HuH-7 (cell line): ENCODE measurements at regions not wholly inside any gene's neighbourhood (a gene's known extent, or its start where the extent isn't known, plus 50 kb on each side); places are given as distances from the start of the nearest gene placed in this dataset.

ENCODE experiments used
- DNase-seq: peaks from one replicate; pipeline ENCODE4 v3.0.0; 2011; ENCODE audit warnings: low spot score

DNA sequence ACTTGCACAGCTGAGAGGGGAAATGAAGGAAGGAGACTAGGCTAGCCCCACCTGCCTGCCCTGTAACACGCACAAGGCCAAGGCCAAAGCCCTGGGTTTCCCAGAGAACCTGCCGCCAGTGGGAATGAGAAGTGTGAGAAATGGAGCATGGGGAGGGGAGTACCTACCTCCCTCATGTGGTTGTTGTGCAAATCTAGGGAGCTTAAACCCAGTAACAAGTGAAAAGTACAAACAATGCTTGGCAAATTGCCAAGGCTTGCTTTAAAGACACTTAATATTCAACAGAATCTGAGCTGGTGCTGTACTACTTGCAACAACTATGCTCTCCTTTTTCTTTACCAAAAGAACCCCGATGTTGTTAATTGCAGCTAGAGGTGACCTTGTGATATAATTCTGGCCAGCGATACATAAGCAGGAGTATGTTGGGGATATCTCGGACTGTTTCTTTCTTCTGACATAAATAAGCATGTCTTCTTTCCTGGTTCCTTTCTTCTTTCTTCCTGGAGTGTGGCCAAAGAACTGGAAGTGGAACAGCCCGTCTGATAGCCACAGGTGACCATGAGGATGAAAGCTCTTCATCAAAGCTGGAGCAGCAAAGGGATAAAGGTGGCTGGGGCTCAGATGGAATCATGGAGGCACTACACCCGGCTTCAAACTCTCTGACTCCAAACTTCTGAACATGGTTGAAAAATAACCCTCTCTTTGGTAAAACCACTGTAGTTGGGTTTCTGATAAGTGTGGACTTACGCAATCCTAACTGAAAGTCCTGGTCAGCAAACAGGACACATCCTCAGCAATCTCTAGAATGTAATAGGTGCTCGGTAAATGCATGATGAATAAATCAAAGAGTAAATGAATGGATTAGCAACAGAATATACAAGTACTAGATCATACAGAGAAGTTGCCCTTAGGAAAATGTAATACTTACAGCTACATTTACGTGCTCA, 207.9 kb downstream of the NUAK1 start:
- peak; percentile 25 for DNase-seq

DNA sequence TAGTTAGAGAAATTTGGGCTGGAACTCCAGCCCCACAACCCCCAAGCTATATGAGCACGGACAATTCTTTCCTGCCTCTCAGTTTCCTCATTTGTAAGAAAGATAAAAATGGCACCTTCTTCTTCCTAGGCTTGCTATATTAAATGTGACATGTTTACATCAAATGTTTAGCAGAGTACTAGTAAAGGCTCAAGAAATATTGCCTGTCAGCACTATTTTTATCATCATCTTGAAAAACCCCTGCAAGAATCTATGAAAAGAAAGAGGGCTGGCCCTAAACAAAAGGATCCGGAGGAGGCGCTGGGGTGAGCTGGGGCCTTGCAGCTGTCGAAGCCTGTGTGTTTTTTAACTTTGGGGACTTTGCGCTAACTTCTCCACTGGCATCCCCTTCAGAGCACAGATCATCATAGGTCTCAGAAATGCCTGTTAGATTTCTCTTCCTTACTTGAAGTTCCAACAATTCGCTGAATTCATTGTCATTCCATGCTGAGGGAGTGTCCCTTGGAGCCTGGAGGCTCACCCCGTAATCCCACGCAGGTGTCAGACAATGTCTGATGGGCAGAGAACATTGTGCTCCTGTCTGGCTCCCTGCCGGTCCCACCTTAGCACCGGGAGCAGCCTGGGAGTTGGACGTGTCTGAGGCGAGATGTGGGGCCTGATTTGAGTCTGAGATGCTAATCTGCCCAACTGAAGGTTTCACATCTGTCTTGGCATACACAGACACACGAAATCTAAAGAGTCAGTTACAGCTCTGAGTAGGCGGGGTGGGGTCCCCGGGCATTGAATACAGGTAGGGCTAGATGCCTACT, 206.8 kb downstream of the NUAK1 start:
- no peak for DNase-seq

DNA sequence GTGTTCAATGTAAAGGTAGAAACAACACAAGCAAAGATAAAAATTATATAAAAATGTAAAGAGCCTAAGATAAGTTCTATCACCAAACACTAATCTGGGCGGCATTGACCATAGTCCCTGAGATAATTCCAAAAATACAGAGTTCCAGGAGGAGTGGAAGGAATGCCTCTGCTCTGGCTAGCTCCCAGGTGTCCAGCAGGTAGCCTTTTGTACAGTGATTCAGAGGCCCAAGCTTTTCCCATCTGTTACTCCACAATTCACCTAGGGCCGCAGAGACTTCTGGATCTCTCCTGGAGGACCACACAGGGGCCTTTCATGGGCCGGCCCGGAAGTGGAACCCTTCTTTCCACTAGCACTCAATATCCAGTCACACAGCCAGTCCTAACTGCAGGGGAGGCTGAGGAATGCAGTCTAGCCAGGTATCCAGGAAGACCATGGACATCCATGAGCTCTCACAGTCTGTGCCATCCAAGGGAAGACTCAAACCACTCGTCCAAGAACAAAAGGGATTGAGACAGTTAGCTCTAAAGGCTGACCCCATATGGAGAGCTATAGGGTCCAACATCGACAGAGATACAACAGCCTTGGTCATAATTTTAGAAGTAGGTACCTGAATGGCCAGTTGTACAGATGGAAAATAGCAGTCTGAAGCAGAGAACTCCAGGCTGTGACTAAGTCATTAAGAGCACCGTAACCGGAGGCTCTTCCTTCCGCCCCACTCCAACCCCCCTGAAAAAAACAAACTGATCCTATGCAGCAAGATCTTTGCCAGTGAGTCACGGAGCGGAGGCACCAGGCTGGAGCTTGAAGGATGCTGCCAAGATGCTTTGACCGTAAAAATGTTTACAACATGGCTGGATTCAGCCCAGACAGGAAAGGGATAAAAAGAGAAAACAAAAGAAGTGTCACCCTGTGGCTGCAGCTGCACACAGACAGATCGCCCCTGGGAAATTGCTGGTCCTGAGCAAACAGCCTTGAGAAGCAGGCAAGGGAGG, 204.8 kb downstream of the NUAK1 start:
- DNase-seq, result no peak

DNA sequence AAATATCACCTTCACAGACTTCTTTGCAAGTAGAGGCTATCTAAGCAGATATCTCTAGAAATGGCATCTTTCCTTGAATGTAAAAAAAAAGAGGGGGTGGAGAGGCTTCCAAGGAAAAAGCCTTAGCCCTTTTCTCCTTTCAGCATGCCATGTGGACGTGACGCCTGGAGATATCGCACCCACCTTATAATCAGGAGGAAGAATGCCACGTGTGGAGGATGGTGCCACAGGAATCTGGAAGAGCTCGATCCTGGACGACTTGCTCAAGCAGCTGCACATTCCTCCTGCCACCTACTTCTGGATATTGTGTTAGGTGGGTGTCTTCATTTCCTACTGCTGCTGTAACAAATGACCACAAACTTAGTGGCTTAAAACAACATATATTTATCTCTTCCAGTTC, 203.6 kb downstream of the NUAK1 start:
- DNase-seq, result no peak

DNA sequence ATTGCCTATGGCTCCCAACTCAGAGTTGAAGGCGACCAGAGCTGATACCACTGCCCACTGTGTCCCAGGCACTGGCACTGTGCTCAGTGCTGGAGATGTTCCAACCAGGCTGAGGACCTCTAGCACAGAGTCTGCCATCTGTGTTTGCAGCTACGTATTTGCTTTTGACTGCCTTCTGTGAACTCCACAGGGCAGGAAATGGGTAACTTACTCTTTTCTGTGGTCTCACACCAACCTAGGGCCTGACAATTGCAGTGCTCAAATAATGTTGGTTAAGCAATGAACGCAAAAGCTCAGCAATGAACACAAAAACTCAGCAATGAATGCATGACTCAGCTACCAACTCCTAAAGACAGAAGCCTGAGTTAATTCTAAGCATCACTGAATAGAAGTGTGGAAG, 202.8 kb downstream of the NUAK1 start:
- DNase-seq, result no peak

DNA sequence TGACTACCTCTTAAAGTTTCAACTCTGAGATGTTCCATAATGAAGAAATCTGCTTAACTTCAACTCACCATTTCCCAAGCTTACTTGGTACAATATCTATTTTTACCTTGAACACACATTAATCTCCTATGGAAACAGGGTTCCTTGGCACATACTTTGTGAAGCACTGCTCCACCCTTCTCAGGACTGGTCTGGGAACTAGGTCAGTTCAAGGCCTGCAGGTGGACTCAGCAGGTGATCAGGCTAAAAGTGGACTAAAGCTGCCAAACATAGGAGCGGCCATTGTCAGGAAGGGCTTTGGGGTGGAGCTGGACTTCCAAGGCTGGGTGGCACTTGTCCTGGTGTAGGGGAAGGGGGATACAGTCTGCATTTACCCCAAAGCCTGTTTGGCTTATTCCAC, 202.3 kb downstream of the NUAK1 start:
- DNase-seq, result no peak

DNA sequence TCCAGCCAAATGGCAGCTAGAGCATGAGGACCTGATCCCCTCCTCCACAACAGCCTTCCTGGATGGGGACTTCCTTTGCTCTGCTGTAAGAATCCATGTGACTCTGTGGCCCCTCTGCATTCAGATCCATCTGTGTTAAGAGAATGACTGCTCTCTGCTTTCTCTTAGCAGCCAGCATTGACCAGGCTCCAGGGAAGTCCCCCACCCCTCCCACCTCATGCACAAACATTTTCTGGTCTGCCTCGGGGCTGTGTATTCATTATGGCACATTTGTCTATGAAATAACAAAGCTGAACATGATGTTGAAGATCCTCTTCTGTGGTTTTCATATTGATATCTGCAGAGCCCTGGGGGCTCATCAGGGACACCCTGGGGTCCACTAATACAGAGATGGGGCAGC, 201.7 kb downstream of the NUAK1 start:
- no peak for DNase-seq

DNA sequence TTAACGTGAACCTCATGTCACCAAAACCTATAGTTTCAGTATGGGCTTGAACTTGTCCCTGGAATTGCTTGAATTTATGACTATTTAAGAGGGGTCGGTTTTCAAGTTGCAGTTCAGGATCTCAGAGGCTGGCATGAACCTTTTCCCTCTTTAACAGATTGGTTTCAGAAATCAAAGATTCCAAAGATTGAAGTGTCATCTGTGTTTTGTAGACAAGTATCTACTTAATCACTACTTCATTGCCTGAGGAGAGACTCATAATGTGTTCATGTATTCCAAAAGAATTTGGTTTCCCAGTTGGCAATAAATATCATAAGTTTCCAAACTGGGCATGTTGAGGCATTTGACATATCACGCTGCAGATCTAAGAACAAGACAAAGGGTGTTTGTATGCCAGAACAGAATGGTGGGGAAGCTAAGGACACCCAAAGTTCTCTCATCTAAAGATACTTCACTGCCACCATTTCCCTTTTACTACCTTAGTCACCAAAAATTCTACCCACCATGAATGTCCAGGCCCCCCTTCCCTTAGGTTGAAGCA, 199.5 kb downstream of the NUAK1 start:
- no peak for DNase-seq

DNA sequence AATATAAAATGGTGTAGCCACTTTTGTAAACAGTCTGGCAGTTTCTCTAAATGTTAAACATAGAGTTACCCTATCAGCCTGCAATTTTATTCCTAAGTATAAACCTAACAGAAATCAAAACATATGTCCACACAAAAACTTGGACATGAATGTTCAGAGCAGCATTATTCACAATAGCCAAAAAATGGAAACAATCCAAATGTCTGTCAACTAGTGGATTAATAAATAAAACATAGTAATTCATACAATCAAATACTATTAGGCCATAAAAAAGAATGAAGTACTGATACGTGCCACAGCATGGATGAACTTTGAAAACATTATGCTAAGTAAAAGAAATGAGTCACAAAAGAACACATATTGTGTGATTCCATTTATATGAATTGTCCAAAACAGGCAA, 196.5 kb downstream of the NUAK1 start:
- DNase-seq, result no peak

DNA sequence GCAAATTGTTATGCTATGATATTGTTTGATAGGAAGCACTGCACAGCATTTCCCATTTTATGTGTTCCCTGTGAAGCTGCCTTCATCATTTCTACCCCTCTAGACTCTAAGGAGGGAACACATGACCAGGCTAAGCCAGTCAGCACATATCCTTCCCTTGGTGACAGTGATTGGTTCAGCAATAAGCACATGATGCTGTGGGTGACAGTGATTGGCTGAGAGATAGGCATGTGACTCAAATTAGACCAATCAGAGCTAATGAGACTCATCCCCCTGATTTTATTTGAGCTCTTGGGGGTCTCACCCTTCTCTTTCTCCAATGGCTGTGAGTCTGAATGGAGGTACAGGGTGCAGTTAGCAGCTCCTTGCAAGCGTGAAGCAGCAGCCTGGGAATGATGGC, 195.2 kb downstream of the NUAK1 start:
- DNase-seq, result no peak

DNA sequence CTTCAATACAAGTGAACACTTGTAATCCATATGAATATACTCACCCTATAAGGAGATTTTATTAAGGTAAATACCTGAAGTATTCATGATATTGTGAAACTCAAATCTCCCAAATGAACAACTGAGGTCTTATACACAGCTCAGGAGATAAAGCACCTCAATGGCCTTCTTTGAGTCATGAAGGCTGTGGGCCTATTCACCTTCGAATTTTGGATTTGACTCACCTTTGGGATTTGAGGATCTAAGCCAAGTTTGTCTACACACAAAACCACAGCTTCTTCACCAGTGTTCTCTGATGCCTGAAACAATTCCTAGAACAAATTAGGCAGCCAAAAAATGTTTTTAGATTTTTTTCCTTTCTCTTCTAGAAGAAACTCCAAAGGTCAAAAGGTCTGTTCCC, 194.1 kb downstream of the NUAK1 start:
- no peak for DNase-seq

DNA sequence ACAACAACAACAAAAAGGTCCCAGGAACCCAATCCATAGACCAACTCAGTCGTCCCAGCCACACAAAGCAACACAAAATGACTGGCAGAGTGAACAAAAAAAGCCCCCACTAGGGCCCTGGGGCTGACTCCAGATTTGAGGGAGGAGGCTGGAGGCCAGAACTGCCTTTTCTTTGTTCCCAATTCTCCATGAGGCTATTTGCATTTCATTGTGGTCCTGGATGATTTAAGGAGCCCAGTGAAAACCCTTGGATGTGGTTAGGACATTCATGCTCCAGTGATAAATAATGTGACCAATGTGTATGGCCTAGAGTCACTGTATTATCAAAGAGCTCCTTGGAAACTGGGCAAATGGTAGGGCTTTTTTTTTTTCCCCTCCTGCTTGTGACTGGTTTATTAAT, 192.9 kb downstream of the NUAK1 start:
- DNase-seq, result no peak

DNA sequence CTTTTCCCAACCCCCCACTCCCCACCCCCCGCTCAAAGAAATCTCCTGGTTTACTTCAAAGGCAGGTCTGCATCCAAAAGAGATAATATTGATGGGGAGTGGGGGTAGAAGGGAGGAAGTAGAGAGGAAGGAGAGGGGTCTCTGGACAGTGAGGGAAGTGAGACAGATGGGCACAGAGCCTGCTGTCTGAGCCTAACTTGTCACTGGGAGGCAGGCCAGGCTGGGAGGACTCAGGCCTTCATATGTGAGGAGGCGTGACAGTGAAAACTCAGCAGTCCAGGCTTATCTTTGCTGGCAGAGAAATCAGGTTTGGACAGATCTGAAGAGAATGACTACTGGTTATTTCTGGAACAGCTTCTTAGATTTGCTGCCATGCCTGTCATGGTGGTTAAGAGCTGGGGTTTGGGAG, 192.3 kb downstream of the NUAK1 start:
- no peak for DNase-seq

DNA sequence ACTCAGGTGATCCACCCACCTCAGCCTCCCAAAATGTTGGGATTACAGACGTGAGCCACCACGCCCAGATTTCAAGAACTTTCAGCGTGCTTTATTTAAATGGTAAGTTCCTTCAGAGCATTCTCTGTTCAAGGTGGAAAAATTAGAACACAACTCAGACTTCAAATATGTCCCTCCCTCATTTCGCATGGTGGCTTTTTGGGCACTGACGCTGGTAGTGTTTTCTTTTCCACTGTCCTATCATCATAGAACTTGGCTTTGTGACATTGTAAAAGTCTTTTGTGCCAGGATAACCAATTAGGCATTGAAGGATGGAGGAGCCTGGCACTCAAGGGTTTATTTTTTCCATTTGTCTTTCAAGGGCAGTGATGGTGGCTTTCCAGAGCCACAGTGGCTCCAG, 190.8 kb downstream of the NUAK1 start:
- no peak for DNase-seq

DNA sequence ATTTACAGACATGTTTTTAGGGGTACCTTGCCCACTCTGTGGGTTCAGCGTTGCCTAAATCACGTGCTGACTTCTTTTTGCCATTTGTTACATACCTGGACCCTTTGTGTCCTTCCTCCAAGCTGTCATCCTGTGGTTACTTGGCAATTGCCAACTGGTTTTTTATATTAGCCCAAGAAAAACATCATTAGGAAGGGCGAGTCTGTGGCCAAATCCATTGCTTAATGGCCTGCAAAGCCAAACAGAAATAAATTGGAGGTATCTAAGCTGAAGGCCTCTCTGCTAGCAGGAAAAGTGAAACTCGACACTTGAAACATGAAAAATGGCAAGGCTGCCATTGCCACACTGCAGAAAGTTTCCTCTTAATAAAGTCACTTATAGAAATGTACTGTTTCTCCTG, 190.4 kb downstream of the NUAK1 start:
- DNase-seq, result no peak

DNA sequence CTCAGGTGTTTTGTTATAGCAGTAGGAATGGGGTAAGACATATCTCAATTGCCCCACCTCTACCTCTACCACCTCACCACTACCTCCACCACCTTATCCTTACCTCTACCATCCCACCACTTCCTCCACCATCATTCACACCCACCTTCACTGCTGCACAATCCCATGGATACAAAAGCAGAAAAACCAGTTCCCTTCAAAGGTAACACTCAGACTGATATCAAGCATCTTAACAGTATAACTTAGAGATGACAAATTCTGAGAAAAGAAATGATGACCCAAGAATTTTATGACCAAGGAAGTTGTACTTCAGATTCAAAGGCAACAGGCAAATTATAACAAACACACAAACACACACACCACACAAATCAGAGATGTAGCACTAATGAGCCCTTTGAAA, 189.4 kb downstream of the NUAK1 start:
- no peak for DNase-seq

DNA sequence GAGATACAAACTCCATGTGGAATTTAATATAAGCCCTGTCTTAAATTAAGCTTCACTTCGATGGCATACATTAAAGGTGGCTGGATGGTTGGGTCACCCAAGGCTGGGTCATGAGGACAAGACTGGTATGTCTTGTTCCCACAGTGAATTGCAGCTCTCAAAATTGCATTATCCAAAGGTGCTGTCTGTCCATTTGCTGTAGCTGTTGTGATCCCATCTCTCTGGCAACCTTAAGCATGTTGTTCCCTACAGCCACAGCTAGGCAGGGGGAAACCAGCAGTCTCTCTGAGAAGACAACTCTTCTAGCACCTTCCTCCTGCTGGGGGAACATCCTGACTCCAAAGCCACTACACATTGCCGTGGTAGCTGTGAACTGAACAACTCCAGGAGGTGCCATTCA, 187.0 kb downstream of the NUAK1 start:
- DNase-seq, result no peak

DNA sequence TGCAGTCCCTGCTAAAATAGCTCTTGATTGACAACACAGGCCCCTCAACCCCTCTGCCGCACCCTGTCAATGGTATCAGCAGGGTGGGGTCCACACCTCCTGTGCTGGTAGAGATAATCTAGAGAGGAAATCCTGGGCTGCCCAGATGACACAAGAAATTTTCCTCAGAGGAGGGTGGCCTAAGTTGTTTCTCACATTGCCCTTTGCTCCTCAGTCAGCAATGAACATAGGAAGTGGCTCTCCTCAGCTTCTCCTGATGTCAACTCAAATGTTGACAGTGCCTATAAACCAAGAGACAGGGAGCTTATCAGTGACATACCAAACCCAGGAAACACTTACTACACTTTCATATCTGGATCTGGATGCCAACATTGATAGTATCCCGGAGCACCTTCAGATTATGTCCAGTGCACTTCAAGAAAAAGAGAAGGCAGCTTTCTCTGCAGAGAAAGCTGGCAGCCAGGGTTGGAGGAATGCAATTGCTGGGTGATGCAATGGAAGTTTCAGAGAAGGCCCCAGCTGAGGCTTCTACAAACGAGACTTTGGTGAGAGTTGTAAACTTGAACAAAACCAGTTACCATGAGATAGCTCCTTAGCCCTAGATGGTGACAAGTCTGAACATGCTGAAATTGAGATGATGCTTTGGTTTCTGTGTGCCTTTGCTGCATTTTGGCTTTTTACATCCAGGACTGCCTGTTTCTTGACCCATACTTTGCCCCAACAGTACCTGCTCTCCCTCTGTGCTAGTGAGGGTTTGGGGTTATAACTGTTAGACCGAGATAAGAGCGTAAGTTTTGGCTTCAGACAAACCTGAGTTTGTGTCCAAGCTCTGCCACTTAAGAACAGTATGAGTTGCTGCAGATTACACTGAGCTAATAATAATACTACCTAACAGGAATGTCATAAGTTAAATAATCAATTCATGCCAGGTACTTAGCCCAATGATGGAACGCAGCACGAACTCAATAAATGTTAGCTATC, 183.5 kb downstream of the NUAK1 start:
- no peak for DNase-seq

DNA sequence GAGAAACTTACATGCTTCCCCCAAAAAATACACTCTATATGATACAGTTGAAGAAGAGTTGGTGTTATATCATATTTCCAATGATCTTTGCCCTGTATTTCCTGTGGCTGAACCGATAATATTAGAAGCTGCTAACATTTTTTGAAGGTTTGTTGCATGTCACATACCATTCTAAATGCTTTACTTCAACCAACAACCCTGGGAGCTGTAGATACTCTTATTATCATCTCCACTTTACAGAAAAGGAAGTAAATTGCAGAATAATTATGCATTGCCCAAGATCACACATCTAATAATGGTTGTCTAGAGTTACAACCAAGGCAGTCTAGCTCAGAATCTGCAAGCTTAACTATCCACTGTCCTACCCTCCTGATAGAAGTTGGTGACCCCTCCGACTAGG, 182.8 kb downstream of the NUAK1 start:
- no peak for DNase-seq

DNA sequence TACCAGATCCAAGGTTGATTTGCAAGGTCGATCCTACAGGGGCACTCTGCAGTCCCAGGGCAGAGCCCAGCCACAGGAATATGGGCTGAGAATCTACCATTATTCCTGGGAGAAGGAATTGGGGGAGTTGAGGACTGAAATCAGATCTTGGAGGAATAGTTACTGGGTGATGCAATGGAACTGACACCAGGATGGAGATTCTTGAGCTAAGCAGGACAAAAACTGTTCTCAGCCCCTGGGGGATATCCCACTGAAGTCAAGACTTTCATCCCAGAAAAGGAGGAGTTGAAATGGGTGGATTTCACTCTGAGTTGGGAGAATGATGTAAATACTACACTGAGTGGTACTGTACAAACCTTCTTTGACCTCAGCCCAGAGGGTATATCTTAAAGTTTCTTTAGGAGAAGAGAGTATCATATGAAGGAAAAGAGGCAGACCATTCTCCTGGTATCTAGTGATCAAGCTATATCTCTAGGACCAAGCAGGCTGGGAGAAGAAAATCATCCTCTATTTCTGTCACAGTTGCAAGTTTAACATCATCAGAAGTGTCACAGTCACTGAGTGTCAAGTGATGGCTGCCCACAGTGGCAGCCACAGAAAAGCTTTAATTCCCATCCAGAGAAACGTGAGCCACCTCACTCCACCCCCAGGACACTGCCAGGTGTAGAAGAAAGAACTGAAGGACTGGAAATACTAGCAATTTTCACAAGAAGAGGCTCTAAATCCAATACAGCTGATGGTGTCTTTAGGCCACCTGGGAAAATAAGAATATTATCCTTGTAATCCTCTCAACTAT, 181.9 kb downstream of the NUAK1 start:
- no peak for DNase-seq
